Activated effector memory CD4-positive, alpha-beta T cell treated with anti-CD3 and anti-CD28 coated beads, Interleukin-2, amount 50 U/mL, for 16 hours (primary cell): ENCODE measurements at regions not wholly inside any gene's neighbourhood (a gene's known extent, or its start where the extent isn't known, plus 50 kb on each side); places are given as distances from the start of the nearest gene placed in this dataset.
"Not testable (repeated sequence)": the region's sequence is repeated elsewhere in the genome, so short reads cannot be mapped to it uniquely, and the experiment has no call there.

Source experiments
- DNase-seq: peaks from one replicate; pipeline ENCODE4 v3.0.0-alpha.2; 2020

DNA sequence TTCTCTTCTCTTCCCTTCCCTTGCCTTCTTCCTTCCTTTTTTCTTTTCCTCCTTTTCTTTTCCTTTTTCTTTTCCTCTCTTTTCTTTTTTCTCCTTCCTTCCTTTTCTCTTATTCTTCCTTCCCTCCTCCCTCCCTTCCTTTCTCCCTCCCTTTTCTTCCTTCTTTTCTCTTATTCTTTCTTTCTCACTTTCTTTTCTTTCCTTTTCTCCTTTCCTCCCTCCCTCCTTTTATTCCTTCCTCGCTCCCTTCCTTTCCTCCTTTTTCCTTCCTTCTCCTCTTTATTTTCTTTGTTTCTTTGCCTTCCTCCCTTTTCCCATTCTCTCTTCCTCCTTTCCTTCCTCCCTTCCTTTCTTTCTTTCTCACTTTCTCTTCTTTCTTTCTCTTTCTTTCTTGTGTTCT, 146.1 kb downstream of the ZNF92 start:
- not testable (repeated sequence) for DNase-seq

DNA sequence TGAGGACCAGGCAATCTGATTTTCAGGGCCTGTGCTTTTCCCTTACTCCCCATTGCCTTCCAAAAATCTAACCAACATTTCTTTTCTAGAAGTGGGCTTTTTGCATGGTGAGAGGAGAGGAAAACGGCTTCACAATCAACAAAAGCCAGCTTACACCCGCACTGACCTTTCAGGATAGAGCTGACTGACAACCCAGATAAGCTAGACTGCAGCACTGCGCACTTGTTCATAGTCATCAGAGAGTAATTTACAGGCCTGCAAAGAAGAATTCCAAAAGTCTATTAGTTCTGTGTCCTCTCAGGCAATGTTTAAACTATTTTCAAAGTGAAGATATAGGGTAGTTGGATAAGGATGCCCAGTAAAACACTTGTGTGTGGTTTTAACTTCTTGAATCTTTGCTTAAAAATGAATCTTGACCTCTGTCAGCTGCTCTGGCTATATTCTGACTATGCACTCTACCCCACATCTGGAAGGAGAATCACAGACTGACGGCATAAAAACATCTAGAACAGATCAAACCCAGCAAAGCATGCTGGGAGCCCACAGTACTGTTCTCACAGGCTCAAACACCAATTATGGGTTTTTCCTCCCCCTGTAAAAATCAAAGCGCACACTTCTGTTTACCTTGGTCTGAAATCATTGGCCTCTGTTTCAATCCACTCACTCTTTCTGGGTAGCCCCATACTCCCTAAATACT, 172.0 kb downstream of the ZNF92 start:
- not testable (repeated sequence) for DNase-seq

DNA sequence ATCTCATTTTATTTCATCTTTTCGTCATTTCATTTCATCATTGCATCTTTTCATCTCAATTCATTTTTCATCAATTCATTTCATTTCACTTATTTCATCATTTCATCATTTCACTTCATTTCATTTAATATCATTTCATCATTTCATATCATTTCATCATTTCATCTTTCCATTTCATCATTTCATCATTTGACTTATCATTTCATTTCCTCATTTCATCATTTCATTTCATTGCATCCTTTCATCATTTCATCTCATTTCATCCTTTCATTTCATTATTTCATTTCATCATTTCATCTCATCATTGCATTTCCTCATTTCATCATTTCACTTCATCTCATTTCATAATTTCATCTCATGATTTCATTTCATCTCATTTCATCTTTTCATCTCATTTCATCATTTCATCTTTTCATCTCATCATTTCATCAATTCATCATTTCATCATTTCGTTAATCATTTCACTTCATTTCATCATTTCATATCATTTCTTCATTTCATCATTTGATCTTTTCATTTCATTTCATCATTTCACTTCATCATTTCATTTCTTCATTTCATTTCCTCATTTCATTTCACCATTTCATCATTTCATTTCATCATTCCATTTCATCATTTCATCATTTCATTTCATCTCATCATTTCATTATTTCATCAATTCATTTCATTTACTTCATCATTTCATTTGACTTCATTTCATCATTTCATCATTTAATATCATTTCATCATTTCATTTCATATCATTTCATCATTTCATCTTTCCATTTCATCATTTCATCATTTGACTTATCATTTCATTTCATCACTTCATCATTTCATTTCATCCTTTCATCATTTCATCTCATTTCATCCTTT, 176.2 kb downstream of the ZNF92 start:
- DNase-seq = not testable (repeated sequence)

DNA sequence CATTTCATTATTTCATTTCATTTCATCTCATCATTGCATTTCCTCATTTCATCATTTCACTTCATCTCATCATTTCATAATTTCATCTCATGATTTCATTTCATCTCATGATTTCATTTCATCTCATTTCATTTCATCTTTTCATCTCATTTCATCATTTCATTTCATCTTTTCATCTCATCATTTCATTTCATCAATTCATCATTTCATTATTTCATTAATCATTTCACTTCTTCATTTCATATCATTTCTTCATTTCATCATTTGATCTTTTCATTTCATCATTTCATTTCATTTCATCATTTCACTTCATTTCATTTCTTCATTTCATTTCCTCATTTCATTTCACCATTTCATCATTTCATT, 176.8 kb downstream of the ZNF92 start:
- DNase-seq = not testable (repeated sequence)

DNA sequence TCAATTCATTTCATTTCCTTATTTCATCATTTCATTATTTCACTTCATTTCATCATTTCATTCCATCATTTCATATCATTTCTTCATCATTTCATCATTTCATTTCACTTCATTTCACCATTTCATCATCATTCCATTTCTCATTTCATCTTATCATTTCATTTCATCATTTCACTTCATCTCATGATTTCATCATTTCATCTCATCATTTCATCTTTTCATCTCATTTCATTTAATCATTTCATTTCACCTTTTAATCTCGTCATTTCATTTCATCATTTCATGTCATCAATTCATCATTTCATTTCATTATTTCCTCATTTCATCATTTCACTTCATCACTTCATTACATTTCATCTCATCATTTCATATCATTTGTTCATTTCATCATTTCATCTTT, 177.4 kb downstream of the ZNF92 start:
- not testable (repeated sequence) for DNase-seq

DNA sequence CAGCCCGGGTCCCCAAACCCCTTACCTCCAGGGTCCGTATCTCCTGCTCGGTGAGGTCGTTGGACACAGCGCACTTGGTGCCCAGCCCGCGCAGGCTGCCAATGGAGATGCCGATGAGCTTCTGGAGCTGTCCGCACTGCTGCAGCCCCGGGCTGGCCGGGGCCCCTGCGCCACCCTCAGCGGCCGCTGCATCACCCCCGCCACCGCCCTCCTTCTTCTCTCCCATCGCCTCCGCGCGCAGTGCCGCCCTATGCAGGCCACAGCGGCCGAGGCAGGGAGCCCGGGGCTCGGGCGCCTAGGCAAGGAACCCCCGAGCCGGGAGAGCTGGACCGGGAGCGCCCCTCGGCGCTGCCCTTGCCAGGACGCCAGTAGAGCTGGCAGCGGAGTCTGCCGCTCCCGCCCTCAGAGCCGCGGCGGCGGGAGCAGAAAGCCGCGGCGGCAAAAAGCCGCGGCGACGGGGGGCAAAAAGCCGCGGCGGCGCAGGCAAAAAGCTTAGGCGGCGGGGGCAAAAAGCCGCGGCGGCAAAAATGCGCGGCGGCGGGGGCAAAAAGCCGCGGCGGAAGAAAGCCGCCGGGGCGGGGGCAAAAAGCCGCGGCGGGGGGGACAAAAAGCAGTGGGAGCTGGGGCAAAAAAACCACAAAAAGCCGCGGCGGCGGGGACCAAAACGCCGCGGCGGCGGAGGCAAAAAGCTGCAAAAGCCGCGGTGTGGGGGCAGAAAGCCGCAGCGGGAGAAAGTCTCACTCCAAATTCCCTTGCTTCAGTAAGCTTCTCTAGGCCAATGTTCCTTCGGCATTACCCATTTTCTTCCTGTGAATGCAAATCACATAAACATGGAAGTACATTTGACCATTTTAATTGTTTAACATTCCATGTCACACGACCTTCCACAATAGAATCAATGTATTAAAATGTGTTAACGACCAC, 181.2 kb downstream of the ZNF92 start:
- DNase-seq = not testable (repeated sequence)

DNA sequence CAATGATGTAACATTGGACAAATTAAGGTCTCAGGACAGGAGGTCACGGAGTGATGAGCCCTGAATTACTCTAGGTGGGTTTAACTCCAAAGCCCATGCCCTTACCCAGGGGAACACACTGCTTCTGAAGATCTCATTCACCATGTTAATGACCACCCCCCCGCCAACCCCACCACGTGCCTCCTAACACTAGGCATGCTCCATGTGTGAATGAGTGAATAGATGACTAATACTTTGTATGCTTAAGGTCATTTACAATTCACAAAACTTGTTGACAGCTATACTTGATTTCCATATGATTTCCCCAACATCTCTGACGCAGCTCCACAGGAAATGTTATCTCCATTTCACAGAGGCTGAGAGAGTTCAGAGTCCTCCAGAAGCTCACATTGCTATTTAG, 184.9 kb downstream of the ZNF92 start:
- DNase-seq = peak; percentile 57

DNA sequence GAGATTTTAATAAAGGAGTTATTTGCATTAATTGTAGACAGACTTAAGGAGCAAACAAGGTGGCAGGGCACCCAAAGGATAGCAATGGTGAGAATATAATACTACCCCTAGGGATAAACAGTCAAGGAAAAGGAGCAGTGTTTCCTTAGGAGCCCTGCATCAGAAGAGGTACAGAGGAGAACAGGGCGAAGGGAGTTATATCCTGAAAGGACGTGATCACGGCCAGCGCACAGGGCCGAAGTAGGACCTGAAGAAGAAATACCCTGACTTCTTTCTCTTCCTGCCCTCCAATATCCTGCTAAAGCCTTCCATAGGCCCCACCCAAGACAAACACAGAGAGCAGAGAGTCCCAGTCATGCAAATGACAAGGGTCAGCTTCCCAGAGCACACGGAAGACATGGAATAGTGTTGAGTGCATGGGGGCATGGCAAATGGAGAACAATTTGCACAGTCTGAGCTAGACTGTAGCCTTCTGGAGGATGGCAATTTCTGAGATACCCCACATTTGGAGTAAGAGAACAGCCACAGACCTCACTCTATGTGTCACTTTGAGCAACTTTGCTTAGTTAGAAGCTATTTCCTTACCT, 188.2 kb downstream of the ZNF92 start:
- not testable (repeated sequence) for DNase-seq

DNA sequence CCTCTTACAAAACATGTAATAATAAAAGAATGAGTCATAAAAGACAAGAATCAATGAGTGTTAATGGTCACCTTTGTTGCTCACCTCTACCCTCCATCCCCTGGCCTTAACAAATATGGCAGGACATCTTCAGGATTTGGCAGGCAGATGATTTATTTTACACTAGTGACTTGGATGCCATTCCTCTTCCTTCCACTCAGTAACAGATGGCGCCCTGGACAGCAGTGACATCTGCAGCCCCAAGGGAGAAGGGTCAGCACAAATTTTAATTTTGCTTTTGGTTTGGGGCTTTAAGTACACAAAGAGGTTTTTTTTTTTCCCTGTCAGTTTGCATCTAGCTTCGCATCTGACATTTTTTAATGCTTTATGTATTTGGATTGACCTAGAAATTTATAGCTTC, 188.9 kb downstream of the ZNF92 start:
- not testable (repeated sequence) for DNase-seq

DNA sequence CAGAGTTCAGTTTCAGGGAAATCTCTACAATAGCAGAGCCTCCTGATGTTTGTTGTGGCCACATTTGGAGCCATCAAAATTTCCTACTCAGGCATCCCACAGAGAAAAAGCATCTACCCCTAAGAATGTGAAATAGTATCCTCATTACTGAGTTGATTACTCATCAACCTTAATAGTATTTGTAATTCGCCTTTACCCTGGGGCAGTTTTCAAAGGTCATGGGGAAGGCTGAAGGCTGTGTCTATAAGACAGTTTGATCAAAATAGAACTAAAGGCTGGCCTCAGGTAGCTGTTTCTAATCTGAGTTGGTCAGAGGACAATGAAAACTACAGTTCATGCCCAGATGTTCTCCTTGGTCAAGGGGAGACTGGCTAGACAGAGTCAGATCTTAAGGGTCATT, 189.7 kb downstream of the ZNF92 start:
- not testable (repeated sequence) for DNase-seq

DNA sequence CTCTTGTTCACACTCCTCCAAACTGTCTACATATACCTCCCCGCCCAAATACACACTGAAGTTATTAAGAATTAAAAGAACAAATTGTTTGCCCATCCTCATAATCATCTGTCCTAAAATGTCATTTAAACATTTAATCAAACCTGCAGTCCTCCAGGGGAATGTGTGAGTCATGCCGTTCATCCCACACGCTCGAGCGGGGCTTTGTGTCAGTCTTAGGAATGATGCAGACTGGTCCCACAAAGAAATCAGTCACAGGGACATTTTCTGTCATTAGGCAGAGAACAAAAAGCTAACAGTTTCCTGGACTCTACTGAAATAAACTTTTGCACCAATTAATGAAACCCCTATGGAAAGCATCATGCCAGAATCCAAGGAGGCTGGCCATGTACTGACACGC, 194.6 kb downstream of the ZNF92 start:
- not testable (repeated sequence) for DNase-seq

DNA sequence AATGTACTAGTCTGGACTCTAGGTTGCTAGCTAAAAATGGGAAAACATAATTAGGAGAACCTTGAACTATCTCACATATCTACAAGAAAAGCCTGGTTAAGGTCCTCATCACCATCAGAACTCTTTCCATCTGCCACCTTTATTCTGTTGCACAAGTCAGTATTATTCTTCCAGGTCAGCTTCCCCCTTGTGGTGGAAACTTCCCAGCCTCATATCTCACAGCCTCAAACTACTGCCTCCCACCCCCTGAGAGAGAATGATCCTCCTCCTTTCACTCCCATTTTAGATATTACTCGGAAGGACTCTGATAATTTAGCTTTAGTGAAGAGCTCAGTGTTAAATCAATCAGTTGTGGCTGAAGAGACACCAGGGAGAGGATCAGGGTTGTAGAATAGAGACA, 197.3 kb downstream of the ZNF92 start:
- not testable (repeated sequence) for DNase-seq

DNA sequence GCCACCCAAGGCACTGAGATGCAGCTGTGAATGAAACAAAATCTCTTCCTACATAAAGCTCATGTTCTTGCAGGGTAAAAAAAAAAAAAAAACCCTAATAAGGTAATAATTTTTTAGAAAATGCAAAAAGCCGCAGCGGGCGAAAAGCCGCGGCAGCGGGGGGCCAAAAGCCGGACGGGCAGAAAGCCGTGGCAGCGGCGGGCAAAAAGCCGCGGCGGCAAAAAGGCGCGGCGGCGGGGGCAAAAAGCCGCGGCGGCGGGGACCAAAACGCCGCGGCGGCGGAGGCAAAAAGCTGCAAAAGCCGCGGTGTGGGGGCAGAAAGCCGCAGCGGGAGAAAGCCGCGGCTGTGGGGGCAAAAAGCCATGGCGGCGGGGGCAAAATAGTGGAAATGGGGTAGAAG, 198.9 kb downstream of the ZNF92 start:
- DNase-seq = not testable (repeated sequence)

DNA sequence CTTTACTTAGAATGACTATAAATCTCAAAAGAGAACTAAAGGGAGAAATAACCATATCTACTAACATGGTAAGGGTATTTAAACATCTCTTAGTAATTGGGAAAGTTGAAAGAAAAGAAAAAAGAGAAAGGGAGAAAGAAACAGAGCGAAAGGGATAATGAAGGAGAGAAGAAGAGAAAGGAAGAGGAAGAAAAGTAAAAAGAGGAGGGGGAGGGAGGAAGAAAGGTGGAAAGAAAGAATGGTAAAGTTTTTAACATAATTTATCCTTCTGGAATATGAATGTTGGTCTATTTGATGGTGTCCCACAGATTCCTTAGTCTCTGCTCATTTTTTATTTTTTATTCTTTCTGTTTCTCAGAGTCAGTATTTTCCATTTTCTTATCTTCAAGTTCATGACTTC, 202.7 kb downstream of the ZNF92 start:
- not testable (repeated sequence) for DNase-seq

DNA sequence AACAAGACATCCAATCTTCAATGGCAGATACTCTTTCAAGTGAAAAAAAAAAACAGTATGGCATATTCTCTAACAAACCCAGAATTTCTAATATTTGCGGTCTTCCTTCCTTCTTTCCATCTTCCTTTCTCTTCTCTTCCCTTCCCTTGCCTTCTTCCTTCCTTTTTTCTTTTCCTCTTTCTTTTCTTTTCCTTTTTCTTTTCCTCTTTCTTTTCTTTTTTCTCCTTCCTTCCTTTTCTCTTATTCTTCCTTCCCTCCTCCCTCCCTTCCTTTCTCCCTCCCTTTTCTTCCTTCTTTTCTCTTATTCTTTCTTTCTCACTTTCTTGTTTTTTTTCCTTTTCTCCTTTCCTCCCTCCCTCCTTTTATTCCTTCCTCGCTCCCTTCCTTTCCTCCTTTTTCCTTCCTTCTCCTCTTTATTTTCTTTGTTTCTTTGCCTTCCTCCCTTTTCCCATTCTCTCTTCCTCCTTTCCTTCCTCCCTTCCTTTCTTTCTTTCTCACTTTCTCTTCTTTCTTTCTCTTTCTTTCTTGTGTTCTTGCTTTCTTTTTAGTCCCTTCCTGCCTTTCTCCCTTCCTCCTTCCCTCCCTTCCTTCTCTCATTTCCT, 209.0 kb downstream of the ZNF92 start:
- not testable (repeated sequence) for DNase-seq

DNA sequence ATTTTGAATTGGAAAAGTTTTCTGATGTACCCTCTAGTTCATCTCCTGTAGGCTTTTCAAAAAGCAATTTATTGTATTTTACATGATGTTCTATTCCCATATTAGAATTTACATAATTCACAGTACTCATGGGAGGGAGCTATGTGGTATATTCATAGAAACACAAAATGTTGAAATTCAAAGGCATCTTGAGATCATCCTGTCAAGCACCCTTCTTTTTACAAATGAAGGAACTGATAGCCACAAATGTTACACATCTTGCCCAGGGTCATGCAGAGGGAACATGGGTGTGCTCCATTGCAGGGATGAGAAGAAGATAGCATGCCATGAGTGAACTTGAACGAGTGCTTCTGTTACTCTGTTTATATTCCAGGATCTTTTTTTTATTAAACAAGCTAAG, 228.8 kb downstream of the ZNF92 start:
- DNase-seq = not testable (repeated sequence)

DNA sequence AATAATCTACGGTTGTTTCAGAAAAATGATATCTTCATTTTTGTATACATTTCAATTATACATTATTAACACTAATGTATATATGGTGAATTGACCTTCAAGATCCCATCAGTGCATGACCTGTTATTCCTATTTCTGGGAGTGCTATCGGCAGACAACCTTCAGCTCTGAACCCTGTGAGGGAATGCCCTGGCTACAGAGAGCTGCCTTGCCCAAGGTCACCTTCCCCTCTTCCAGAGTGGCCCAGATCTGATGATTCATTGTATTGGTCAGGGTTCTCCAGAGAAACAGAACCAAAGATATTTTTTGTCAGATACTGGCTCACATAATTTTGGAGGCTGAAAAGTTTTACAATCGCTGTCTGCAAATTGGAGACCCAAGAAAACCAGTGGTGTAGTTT, 235.5 kb downstream of the ZNF92 start:
- DNase-seq = no peak

DNA sequence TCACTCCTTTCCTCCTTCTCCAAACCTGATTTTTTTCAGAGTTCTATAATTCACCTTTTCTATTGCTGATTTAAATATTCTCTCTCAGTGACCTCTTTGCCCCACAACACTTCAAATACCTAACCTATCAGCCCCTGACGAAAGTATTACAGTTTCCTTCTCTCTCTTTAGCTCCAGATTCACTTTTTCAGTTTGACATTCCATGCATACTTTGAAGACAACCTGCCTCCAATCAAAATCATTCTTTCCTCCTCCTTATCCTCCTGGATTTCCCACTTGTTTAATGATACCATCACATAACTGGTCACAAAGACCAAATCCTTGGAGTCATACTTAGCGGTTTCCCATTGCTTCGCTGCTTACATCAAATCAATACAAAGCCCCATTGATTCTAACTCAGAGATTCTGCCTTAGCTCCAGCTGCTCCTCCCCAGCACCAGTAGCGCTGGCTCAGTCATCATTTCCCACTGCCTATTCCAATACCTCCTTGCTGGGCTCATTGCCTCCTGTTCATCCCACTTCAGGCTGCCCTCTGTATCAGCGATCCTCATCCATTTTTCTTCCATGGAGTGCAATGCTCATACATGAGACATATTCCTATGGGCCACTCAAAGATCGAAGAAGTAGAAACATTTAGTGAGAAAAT, 240.1 kb downstream of the ZNF92 start:
- not testable (repeated sequence) for DNase-seq

DNA sequence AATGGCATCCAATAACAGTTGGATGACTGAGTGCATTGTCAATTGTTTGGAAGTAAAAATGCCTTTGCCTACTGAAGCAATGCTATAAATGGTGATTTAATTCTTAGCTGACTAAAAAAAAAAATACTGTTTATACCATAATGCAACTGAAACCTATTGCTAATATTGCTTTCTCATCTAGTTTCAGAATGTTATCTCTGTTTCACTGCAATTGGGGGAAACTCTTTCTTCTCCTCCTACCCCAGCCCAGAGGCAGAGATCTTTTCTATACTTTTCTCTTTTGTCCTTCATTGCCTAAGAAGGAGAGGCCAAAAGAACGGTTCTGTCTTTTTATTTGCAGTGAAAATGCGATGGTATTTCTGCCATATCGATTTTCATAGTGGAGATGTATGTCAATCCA, 242.5 kb downstream of the ZNF92 start:
- DNase-seq = not testable (repeated sequence)

DNA sequence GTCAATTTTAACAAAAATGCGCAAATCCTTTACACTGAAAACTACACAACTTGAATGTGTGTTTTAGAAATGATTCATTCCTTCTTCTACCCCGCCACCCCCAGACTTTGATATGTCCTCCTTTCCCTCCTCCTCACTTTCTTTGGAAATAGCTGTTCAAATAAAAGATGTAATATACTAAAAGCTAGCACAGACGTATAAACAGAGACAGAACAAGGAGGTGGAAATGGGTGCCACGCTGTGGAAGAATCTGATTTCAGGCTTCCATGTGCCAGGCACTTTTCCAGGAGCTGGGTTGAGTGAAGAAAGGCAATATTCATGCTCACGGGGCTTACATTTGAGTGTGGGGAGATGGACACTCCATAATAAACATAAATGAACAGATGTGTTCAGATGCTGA, 246.6 kb downstream of the ZNF92 start:
- not testable (repeated sequence) for DNase-seq

DNA sequence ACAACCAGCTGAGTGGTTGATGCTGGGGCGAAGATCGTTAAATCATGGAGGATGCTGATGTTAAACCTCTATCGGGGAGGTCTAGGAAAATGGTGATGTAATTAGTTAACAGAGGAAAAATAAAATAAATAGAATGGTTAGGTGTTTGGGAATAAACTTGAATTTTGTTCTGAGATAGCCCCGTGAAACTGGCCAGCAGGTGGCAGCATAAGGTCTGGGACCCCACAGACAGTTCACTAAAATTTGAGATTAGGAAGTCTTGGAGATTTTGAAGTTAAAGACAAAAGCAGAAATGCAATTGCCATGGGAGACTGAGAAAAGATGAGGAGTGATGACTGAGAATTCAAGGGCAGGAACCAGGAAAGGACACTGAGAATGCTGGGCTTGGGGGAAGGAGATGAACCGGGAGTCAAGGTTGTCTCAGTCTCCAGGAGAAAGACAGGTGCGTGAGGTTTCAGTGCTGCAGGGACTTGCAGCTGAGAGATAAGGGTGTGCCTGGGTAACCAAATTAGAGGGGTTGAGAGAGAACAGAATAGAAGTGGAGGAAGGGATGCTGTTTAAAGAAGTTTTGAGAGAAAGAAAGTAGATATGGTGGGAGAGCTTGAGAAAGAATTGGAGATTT, 248.0 kb downstream of the ZNF92 start:
- peak; percentile 67 for DNase-seq
